Mononuclear cell (primary cell): ENCODE measurements at regions not wholly inside any gene's neighbourhood (a gene's known extent, or its start where the extent isn't known, plus 50 kb on each side); places are given as distances from the start of the nearest gene placed in this dataset.

ENCODE experiments used
- H3K27me3 ChIP-seq: 2 replicates; pipeline ENCODE4 v1.6.0; 2011; ENCODE audit warnings: low read length, control low read depth; ENCODE audit not compliant: insufficient read depth
- H3K4me1 ChIP-seq: 2 replicates; pipeline ENCODE4 v1.5.1; 2011; ENCODE audit warnings: mild to moderate bottlenecking, low read length, control low read depth; ENCODE audit not compliant: insufficient read depth
- H3K4me3 ChIP-seq: 2 replicates; pipeline ENCODE4 v1.5.1; 2011; ENCODE audit warnings: mild to moderate bottlenecking, low read length, moderate library complexity
- H3K9me3 ChIP-seq: 2 replicates; pipeline ENCODE4 v1.5.1; 2011; ENCODE audit warnings: low read depth, mild to moderate bottlenecking, control low read depth, low read length

DNA sequence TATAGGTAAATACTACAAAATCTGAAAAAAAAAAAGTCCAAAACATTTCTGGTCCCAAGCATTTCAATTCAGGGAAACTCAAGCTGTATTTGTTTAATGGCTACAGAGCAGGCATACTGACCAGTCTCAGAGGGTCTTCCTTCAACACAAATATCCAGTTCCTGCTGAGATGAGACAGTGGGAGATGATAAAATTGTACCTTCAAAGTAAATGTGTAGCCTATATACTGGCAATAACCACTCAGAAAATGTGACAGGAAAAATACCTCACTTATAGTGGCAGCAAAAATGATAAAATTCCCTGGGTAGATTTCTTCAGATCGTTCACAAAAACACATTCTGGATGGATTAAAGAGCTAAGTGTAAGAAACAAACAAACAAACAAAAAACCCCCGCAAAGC, 102.0 kb upstream of the FUT8 start:
- no peaks in the 10 kb centered on the region for H3K27me3 ChIP-seq

GRCh38 chr14:65312859-65313258, 99.7 kb upstream of the FUT8 start:
- Histone ChIP-seq H3K27me3 (no peaks in the 10 kb centered on the region), H3K4me3 (no peak overlapping the region), H3K4me1 (peaks cover 7% of the 10 kb centered on the region), H3K9me3 (no peaks in the 10 kb centered on the region)

More for the DNA sequence above, 102.0 kb upstream of the FUT8 start:
- no peak overlapping the region for H3K4me3 ChIP-seq
- H3K9me3 ChIP-seq: no peaks in the 10 kb centered on the region
- H3K4me1 ChIP-seq: peaks cover 6% of the 10 kb centered on the region

DNA sequence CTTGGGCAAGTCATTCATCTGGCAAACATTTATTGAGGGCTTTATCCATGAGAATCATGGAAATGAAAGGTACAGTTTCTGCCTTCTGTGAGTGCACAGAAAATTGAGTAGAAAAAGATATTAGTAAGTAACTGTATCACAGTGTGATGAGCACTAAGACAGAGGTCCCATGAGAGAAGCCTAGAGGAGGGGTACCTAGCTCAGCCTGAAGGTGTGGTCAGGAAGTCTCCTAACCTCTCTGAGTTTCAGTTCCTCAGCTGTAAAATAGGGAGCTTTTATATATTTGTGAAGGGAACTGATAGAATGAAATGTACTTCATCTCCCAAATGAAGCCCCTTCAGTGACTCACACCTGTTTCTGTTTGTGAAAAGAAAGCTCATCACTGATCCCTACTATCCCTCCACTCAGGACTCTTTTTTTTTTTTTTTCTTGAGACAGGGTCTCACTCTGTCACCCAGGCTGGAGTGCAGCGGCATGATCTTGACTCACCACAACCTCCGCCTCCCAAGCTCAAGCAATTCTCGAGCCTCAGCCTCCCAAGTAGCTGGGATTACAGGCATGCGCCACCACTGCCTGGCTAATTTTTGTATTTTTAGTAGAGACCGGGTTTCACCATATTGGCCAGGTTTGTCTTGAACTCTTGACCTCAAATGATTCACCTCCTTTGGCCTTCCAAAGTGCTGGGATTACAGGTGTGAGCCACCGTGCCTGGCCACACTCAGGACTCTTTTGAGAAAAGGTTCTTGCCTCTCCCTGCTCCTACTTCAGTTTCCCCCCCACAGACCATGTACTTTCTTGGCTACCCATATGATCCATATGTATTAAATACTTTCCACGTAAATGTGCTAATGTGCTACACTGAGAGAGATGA, 93.7 kb upstream of the FUT8 start:
- peaks cover 24% of the 10 kb centered on the region for H3K4me1 ChIP-seq
- H3K4me3 ChIP-seq: no peak overlapping the region
- no peaks in the 10 kb centered on the region for H3K27me3 ChIP-seq
- H3K9me3 ChIP-seq: no peaks in the 10 kb centered on the region

DNA sequence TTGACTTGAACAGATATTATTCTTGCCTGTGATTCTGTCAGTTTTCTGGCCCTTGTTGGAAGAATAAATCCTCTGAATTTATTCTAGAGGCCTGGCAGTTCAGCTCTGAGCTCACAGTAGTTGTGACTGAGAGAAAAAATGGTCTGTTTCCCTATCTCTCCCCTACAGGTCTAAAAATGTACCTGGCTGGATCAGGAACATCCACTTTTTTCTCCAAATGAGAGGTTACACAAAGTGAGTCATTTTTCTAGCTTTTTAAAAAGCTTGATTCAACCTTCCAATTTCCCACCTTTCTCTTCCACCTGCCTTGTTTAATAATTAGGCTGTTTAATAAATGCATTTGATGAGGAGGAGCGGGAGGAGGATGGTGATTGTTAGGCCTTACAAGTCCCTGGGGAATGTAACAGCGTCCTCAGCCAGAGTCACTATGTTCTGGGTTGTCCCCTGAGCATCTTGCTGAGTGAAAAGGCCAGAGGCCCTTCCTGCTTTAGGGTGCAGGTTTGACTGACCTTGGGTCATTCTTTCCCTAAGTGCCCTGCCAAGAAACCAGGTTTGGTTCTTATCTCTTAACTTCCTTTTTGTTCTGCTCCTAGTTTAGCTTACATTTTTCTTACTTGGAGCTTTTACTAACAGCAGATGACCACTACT, 91.7 kb upstream of the FUT8 start:
- no peaks in the 10 kb centered on the region for H3K27me3 ChIP-seq
- H3K9me3 ChIP-seq: no peaks in the 10 kb centered on the region
- H3K4me1 ChIP-seq: peaks cover 17% of the 10 kb centered on the region
- H3K4me3 ChIP-seq: no peak overlapping the region

DNA sequence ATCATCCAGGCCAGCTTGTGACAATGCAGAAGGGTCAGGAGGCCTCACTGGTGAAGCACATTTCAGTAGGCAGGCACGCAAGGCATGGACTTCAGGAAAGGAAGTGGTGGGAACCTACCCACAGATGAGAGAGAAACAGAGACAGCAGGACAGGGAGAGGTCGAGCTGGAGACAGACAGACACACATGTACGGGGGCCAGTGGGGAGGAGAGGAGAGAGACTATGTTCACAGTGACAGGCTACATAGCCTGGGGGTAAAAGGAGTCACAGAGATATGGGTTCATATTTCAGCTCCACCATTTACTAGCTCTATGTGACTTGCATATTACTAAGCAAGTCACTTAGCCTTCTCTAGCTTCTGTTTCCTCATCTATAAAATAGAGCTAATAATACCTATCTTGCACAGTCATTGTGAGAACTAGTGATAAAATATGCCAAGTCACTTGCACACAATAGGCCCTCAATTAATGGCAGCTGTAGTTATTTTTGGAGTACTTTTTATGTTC, 91.1 kb upstream of the FUT8 start:
- peaks cover 17% of the 10 kb centered on the region for H3K4me1 ChIP-seq

GRCh38 chr14:65329481-65329880, 83.0 kb upstream of the FUT8 start:
- Histone ChIP-seq H3K4me1 (peaks cover 26% of the 10 kb centered on the region), H3K9me3 (no peaks in the 10 kb centered on the region), H3K4me3 (no peak overlapping the region), H3K27me3 (no peaks in the 10 kb centered on the region)

More for the DNA sequence above, 91.1 kb upstream of the FUT8 start:
- no peaks in the 10 kb centered on the region for H3K9me3 ChIP-seq
- H3K27me3 ChIP-seq: no peaks in the 10 kb centered on the region
- H3K4me3 ChIP-seq: no peak overlapping the region

DNA sequence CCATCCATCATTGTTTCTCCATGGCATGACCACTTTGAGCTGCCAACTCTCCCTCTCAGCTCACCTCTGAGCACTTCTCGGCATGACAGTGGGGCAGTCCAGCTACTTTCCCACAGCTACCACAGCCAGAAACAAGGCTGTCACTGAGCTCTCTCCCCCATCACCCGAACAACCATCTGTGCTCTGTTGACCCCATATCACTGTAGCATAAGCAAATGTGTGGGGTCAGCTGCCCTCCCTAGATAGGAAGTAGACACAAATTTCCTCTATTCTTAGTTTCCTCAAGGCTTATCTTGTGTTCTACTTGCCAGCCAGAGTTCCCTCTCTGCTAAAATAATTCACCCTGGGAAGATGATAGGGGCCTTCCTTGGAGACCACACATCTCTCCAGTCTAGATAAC, 82.6 kb upstream of the FUT8 start:
- Histone ChIP-seq H3K9me3 (no peaks in the 10 kb centered on the region), H3K4me1 (peaks cover 29% of the 10 kb centered on the region), H3K27me3 (no peaks in the 10 kb centered on the region), H3K4me3 (no peak overlapping the region)

DNA sequence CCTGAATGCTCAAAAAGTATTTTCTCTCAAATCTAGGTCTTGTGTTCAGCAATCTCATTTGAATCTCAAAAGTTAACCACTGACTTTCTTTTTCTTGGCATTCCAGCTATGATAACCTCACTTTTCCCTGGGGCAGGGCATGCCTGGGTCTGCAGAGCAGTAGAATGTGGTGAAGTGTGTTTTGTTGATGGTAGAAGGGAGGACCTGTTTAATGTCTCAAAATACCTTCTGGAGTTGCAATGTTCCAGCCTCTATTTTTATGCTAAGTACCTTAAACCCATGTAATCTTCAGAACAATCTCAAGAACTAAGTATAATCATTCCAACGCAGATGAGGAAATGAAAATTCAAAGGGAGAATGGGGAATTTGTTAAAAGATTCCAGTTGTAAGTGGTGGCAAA, 82.1 kb upstream of the FUT8 start:
- Histone ChIP-seq H3K4me1 (peaks cover 29% of the 10 kb centered on the region), H3K4me3 (no peak overlapping the region), H3K27me3 (no peaks in the 10 kb centered on the region), H3K9me3 (no peaks in the 10 kb centered on the region)

DNA sequence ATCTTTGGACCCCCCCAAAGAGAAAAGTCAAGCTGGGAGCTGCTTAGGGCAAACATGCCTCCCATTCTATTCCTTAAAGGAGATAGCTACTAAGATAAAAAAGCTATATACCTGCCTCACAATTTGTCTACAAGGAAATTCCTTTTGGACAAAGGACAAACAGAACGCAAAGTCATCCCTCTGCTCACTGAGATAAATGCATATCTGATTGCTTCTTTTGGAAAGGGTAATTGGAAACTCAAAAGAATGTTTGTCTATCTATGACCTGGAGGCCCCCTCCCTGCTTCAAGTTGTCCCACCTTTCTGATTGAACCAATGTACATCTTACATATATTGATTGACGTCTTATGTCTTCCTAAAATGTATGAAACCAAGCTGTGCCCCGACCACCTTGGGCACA, 80.9 kb upstream of the FUT8 start:
- Histone ChIP-seq H3K4me3 (no peak overlapping the region), H3K9me3 (no peaks in the 10 kb centered on the region), H3K4me1 (peaks cover 32% of the 10 kb centered on the region), H3K27me3 (no peaks in the 10 kb centered on the region)

DNA sequence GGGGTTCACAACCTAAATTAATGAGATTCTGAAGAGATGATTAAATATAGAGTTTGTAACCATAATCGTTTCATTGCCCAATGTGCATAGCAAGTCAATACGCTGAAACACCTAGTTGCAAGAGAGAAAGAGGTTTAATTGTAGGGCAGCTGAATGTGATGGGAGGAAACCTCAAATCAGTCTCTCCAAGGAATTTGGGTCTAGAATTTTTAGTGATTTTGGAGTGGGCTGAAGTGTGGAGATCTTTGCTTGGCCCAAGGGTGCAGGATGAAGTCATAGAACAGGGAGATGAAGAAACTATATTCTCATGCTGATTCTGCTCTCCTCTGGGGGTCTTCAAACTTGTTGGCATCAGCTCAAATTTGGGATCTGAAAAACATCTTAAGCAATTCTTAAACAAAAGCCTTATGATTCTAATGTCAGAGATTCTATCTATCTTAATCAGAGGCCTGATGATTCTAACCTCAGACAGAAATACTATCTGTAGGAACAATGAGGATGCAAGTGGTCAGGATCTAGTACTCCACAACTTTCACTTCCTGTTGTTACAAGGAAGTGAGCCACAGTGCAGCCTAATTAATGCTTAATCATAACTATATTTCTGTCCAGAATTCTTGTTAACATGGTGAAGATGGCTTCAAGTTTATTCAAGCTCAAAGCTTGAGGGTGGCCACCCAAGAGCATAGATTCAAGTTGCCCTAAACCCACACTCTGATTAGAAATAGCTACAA, 80.2 kb upstream of the FUT8 start:
- Histone ChIP-seq H3K27me3 (no peaks in the 10 kb centered on the region), H3K9me3 (no peaks in the 10 kb centered on the region), H3K4me1 (peaks cover 32% of the 10 kb centered on the region), H3K4me3 (no peak overlapping the region)

DNA sequence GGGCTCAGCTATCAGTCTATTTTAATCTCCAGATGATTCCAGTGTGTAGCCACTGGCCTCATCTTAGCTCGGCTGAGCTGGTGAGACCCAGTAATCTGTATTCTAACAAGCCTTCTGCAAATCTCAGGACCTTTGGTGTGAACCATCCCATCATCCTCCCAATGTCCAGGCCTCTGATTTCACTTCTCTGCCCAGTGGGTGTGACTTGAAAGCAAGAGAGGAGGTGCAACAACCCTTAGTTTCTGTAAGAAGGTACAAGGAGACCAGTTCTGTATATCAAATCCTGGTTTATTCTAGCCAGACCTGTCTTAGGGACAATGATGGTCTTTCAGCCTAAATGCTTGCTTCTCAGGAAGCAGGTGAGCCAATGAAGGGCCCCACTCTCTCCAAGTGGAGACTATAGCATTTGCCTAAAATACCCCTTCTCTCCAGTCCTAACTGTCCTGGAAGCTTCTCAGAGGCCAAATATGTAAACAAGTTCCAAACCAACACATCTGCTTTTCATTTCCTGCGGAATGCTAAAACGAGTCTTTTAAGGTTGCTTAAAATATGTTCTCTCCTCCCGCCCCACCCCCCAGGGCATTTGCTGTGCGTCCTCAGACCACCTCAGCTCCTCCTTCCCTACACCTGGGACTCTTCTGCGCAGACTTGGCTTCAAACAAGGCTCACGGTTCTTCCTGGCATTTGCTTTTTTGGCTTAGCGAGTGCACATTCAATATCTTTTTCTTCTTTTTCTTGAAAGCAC, 78.4 kb upstream of the FUT8 start:
- Histone ChIP-seq H3K4me1 (peaks cover 32% of the 10 kb centered on the region), H3K9me3 (no peaks in the 10 kb centered on the region), H3K4me3 (no peak overlapping the region), H3K27me3 (no peaks in the 10 kb centered on the region)

- no peaks in the 10 kb centered on the region for H3K27me3 ChIP-seq
- H3K4me3 ChIP-seq: no peak overlapping the region
- H3K9me3 ChIP-seq: no peaks in the 10 kb centered on the region
- peaks cover 32% of the 10 kb centered on the region for H3K4me1 ChIP-seq
Measured at GRCh38 chr14:65334765-65335410, 77.6 kb upstream of the FUT8 start.

DNA sequence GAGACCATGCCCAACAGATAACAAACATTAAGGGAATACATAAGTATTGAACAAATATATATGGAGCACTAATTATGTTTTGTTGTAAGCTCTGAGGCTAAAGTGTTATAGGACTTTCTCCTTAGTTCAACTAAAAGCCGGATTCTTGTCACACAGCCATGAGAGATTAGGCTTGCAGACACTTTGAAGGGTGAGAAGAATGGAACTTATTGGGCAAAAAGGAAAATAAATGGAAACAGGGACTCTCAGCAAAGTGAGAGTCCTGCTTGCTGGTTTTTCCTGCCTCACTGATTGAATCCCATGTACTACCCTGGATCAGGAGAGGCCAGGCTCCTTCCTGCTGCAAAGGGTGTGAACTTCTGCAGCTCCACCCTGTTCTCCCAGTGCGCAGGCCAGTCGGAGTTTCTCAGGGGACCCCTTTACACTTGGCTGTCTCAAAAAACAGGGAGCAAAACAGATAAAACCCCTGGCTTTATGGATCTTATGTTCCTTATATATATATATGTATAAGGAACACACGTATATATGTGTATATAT, 77.1 kb upstream of the FUT8 start:
- no peaks in the 10 kb centered on the region for H3K27me3 ChIP-seq
- peaks cover 32% of the 10 kb centered on the region for H3K4me1 ChIP-seq
- H3K4me3 ChIP-seq: no peak overlapping the region
- H3K9me3 ChIP-seq: no peaks in the 10 kb centered on the region

GRCh38 chr14:65336191-65336591, 76.3 kb upstream of the FUT8 start:
- H3K4me1 ChIP-seq: peaks cover 32% of the 10 kb centered on the region

More at GRCh38 chr14:65336191-65336591, 76.3 kb upstream of the FUT8 start:
- Histone ChIP-seq H3K27me3 (no peaks in the 10 kb centered on the region), H3K9me3 (no peaks in the 10 kb centered on the region), H3K4me3 (no peak overlapping the region)
